ENCODE measurements at regions not wholly inside any gene's neighbourhood (a gene's known extent, or its start where the extent isn't known, plus 50 kb on each side); places are given as distances from the start of the nearest gene placed in this dataset.

- 59% methylated on average over 7 of the region's 7 CpGs for WGBS
- TF ChIP-seq POLR2A (IDR thresholded peaks at IDR 0.05), result no peak
- TF ChIP-seq, protein P1, sequence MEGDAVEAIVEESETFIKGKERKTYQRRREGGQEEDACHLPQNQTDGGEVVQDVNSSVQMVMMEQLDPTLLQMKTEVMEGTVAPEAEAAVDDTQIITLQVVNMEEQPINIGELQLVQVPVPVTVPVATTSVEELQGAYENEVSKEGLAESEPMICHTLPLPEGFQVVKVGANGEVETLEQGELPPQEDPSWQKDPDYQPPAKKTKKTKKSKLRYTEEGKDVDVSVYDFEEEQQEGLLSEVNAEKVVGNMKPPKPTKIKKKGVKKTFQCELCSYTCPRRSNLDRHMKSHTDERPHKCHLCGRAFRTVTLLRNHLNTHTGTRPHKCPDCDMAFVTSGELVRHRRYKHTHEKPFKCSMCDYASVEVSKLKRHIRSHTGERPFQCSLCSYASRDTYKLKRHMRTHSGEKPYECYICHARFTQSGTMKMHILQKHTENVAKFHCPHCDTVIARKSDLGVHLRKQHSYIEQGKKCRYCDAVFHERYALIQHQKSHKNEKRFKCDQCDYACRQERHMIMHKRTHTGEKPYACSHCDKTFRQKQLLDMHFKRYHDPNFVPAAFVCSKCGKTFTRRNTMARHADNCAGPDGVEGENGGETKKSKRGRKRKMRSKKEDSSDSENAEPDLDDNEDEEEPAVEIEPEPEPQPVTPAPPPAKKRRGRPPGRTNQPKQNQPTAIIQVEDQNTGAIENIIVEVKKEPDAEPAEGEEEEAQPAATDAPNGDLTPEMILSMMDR (IDR thresholded peaks at IDR 0.05), result no peak
- TF ChIP-seq POLR2AphosphoS5 (IDR thresholded peaks at IDR 0.05), result no peak
- DNase-seq (ENCODE audit: low spot score), result no peak
- Histone ChIP-seq H3K4me1 (replicated peaks) (no peaks in the 10 kb centered on the region), H3K4me3 (no peak overlapping the region), H3K9me3 (no peaks in the 10 kb centered on the region), H3K27ac (no peak overlapping the region), H3K36me3 (no peaks in the 10 kb centered on the region), H3K27me3 (replicated peaks; ENCODE audit: insufficient read depth) (no peaks in the 10 kb centered on the region)
- intact Hi-C loops (cut with DNase I), result no loop called here
Observed at GRCh38 chr10:8275911-8276310, 221.4 kb downstream of the GATA3 start.

- no peak for DNase-seq (ENCODE audit: low spot score)
- WGBS, result 94% methylated on average over 4 of the region's 4 CpGs
- H3K9me3 ChIP-seq, result no peaks in the 10 kb centered on the region
- no peaks in the 10 kb centered on the region for H3K4me1 ChIP-seq (replicated peaks)
- intact Hi-C loops (cut with DNase I), result no loop called here
- no peak for TF ChIP-seq POLR2A (IDR thresholded peaks at IDR 0.05)
- no peak for TF ChIP-seq POLR2AphosphoS5 (IDR thresholded peaks at IDR 0.05)
- TF ChIP-seq, protein P1 (IDR thresholded peaks at IDR 0.05), result no peak
- no peaks in the 10 kb centered on the region for H3K36me3 ChIP-seq
- H3K27me3 ChIP-seq (replicated peaks; ENCODE audit: insufficient read depth), result no peaks in the 10 kb centered on the region
- H3K4me3 ChIP-seq, result no peak overlapping the region
- H3K27ac ChIP-seq, result no peak overlapping the region
Observed at GRCh38 chr10:8278099-8278498, 223.6 kb downstream of the GATA3 start.

DNA sequence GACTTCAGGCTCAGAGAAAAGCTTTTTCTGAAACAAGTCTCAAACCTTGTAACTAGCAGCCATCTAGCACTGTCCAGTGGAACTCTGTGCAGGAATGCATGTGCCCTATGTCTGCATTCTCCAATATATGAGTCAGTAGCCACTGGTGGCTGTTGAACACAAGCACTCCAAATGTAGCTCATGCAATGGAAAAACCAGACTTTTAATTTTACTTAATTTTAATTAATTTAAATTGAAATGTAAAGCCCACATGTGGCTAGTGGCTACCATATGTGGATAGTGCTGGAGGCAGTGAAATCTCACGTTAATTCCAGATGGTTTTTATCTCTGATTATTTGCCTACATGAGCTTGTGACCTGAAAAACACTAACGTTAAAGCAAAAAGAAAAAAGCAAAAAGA lies 225.1 kb downstream of the GATA3 start:
- Histone ChIP-seq H3K4me3 (no peak overlapping the region), H3K9me3 (no peaks in the 10 kb centered on the region), H3K4me1 (replicated peaks) (no peaks in the 10 kb centered on the region), H3K36me3 (no peaks in the 10 kb centered on the region), H3K27ac (no peak overlapping the region), H3K27me3 (replicated peaks; ENCODE audit: insufficient read depth) (no peaks in the 10 kb centered on the region)
- 77% methylated on average over 2 of the region's 2 CpGs for WGBS
- intact Hi-C loops (cut with DNase I), result no loop called here
- no peak for DNase-seq (ENCODE audit: low spot score)
- no peak for TF ChIP-seq POLR2A (IDR thresholded peaks at IDR 0.05)
- TF ChIP-seq, protein P1 (IDR thresholded peaks at IDR 0.05), result no peak
- TF ChIP-seq POLR2AphosphoS5 (IDR thresholded peaks at IDR 0.05), result no peak

GRCh38 chr10:8280946-8281345 lies 226.5 kb downstream of the GATA3 start:
- DNase-seq (ENCODE audit: low spot score), result no peak
- no peak overlapping the region for H3K27ac ChIP-seq

DNA sequence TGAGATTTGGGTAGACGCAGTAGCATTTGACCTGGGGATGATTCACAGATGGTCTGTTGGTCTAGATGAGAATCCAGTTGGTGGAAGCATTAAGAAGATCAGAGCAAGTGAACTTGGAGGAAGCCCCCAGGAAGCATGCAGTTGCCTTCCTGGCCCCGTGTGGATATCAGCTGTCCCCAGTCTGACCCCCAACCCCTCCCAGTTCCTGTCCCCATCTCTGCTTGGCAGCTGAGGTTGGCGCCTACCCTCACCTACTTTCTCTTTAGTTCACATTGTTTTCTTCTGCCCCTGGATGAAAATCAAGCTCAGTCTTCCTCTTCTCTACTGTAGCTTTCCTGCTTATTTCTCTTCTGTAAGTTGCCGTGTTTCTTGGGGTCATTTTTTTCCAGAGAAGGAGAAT lies 227.9 kb downstream of the GATA3 start:
- H3K27me3 ChIP-seq (replicated peaks; ENCODE audit: insufficient read depth), result no peaks in the 10 kb centered on the region

More at GRCh38 chr10:8280946-8281345, 226.5 kb downstream of the GATA3 start:
- H3K4me1 ChIP-seq (replicated peaks), result no peaks in the 10 kb centered on the region
- no peak overlapping the region for H3K4me3 ChIP-seq
- H3K36me3 ChIP-seq, result no peaks in the 10 kb centered on the region
- 93% methylated on average over 7 of the region's 7 CpGs for WGBS
- TF ChIP-seq POLR2A (IDR thresholded peaks at IDR 0.05) (no peak), POLR2AphosphoS5 (IDR thresholded peaks at IDR 0.05) (no peak)
- H3K27me3 ChIP-seq (replicated peaks; ENCODE audit: insufficient read depth), result no peaks in the 10 kb centered on the region
- intact Hi-C loops (cut with DNase I), result no loop called here
- H3K9me3 ChIP-seq, result no peaks in the 10 kb centered on the region

More for the DNA sequence above, 227.9 kb downstream of the GATA3 start:
- Histone ChIP-seq H3K4me3 (no peak overlapping the region), H3K36me3 (no peaks in the 10 kb centered on the region), H3K27ac (no peak overlapping the region), H3K4me1 (replicated peaks) (no peaks in the 10 kb centered on the region), H3K9me3 (no peaks in the 10 kb centered on the region)
- intact Hi-C loops (cut with DNase I), result no loop called here
- DNase-seq (ENCODE audit: low spot score), result no peak
- WGBS, result 71% methylated on average over 4 of the region's 4 CpGs
- TF ChIP-seq POLR2AphosphoS5 (IDR thresholded peaks at IDR 0.05) (no peak), POLR2A (IDR thresholded peaks at IDR 0.05) (no peak)
- TF ChIP-seq, protein P1 (IDR thresholded peaks at IDR 0.05), result no peak
